ENCODE measurements at regions not wholly inside any gene's neighbourhood (a gene's known extent, or its start where the extent isn't known, plus 50 kb on each side); places are given as distances from the start of the nearest gene placed in this dataset.

DNA sequence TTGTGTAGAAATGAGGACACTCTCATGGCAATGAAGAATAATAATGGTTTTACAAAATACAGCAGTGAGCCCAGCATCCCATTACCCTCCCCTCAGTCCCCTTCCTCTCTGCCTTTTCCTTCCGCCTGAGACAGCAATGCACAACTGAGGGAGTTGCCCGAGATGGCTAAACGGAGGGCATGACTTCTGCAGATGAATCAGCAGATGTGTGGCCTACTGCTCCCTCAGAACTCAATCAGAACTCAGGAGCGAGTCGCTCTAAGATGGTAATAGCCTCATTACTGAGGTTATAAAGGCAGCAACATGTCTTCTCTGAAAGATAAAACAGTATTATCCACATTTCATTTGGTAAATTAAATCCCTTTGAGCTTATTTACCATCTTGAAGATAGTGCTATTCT, 326.6 kb downstream of the ENC1 start:
- DNase-seq (ENCODE audit: low spot score): no peak
- Mint-ChIP-seq H3K27me3 (ENCODE audit: unreplicated experiment) (peaks cover under 1% of the 10 kb centered on the region), H3K4me1 (ENCODE audit: unreplicated experiment) (peaks cover 30% of the 10 kb centered on the region), H3K27ac (ENCODE audit: unreplicated experiment) (no peak overlapping the region), H3K4me3 (ENCODE audit: unreplicated experiment) (no peak overlapping the region), H3K9me3 (ENCODE audit: unreplicated experiment) (no peaks in the 10 kb centered on the region), H3K36me3 (ENCODE audit: low read depth, unreplicated experiment) (no peaks in the 10 kb centered on the region)
- TF ChIP-seq, protein P1, sequence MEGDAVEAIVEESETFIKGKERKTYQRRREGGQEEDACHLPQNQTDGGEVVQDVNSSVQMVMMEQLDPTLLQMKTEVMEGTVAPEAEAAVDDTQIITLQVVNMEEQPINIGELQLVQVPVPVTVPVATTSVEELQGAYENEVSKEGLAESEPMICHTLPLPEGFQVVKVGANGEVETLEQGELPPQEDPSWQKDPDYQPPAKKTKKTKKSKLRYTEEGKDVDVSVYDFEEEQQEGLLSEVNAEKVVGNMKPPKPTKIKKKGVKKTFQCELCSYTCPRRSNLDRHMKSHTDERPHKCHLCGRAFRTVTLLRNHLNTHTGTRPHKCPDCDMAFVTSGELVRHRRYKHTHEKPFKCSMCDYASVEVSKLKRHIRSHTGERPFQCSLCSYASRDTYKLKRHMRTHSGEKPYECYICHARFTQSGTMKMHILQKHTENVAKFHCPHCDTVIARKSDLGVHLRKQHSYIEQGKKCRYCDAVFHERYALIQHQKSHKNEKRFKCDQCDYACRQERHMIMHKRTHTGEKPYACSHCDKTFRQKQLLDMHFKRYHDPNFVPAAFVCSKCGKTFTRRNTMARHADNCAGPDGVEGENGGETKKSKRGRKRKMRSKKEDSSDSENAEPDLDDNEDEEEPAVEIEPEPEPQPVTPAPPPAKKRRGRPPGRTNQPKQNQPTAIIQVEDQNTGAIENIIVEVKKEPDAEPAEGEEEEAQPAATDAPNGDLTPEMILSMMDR (IDR thresholded peaks at IDR 0.05; ENCODE audit: unreplicated experiment): no peak

DNA sequence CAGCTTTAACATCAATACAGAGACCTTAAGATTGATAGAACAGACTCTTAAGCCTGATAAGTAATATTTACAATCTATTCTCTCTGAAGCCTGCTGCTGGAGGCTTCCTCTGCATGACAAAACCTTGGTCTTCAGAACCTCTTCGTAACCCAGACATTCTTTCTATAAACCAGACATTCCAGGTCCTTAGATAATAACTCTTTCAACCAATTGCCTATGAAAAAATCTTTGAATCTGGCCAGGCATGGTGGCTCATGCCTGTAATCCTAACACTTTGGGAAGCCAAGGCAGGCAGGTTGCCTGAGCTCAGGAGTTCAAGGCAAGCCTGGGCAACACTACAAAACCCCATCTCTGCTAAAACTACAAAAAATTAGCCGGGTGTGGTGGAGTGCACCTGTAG, 327.8 kb downstream of the ENC1 start:
- TF ChIP-seq, protein P1 (IDR thresholded peaks at IDR 0.05; ENCODE audit: unreplicated experiment): no peak
- Mint-ChIP-seq H3K27me3 (ENCODE audit: unreplicated experiment) (no peaks in the 10 kb centered on the region), H3K4me3 (ENCODE audit: unreplicated experiment) (no peak overlapping the region)

DNA sequence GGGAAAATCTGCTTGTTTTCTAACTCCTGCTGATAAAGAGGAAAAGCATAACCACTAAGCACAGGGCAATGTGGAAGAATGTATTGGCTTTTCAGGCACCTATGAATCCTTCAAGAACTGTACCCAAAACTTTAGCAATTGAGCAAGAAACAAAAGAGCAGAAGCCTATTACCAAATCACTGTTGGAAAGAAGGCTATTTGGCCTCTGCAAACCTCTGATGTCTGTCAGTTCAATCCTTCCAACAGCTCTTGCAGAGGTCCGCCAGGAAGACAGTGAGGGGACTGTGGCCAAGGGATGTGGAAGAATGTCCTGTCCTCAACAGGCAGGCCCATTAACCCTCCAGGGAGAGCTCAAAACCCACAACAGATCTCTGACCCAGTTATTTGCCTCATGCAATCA, 328.6 kb downstream of the ENC1 start:
- H3K9me3 Mint-ChIP-seq (ENCODE audit: unreplicated experiment): no peaks in the 10 kb centered on the region
- H3K4me3 Mint-ChIP-seq (ENCODE audit: unreplicated experiment): no peak overlapping the region
- TF ChIP-seq, protein P1 (IDR thresholded peaks at IDR 0.05; ENCODE audit: unreplicated experiment): no peak
- peaks cover 30% of the 10 kb centered on the region for H3K4me1 Mint-ChIP-seq (ENCODE audit: unreplicated experiment)
- H3K27ac Mint-ChIP-seq (ENCODE audit: unreplicated experiment): no peak overlapping the region
- no peak for DNase-seq (ENCODE audit: low spot score)
- H3K27me3 Mint-ChIP-seq (ENCODE audit: unreplicated experiment): no peaks in the 10 kb centered on the region
- H3K36me3 Mint-ChIP-seq (ENCODE audit: low read depth, unreplicated experiment): no peaks in the 10 kb centered on the region

More for the DNA sequence above, 327.8 kb downstream of the ENC1 start:
- Mint-ChIP-seq H3K27ac (ENCODE audit: unreplicated experiment) (no peak overlapping the region), H3K9me3 (ENCODE audit: unreplicated experiment) (no peaks in the 10 kb centered on the region), H3K4me1 (ENCODE audit: unreplicated experiment) (peaks cover 30% of the 10 kb centered on the region), H3K36me3 (ENCODE audit: low read depth, unreplicated experiment) (no peaks in the 10 kb centered on the region)
- DNase-seq (ENCODE audit: low spot score): no peak

DNA sequence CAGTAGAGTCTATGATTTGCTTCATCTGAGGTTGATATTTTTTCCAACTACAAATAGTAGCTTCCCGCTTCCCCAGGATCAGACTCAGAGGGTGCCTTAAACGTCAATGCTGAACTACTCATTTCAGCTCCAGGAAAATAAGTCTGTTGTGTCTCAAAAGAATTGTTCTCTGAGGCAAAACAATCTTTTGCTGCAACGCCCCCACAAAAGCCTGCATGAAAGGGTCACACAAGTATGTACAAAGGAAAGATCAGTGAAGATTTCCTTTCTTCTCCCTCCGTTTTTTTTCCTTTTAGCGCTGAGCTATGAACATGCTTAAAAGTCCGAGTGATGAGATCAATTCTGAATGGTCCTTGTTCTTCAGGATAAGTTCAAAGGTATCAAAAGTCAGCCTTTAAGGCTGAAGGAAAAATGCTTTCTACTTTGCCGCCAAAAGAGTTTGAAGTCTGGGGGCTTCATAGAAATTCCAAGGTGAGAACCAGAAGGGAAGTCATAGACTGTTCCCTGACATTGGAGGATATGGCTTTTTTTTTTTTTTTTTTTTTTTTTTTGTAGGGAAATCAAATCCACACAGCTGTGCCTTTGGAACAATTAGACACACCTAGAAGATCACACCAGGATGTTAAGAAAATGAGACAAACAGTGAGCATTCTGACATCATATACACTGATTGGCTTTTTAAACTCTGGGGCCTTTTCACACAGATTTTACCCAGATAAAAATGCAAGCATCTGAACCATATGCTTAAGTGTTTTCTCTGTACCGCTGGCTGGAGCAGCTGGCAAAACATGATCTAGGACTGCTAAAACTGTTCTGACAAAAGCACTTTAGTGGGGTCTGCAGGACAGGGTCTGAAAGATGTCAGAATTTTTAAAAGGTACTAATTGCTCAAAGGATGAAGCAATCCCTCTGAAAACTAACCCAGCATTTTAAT, 329.3 kb downstream of the ENC1 start:
- no peaks in the 10 kb centered on the region for H3K9me3 Mint-ChIP-seq (ENCODE audit: unreplicated experiment)
- no peaks in the 10 kb centered on the region for H3K36me3 Mint-ChIP-seq (ENCODE audit: low read depth, unreplicated experiment)
- TF ChIP-seq, protein P1 (IDR thresholded peaks at IDR 0.05; ENCODE audit: unreplicated experiment): no peak
- H3K27me3 Mint-ChIP-seq (ENCODE audit: unreplicated experiment): no peaks in the 10 kb centered on the region
- no peak overlapping the region for H3K4me3 Mint-ChIP-seq (ENCODE audit: unreplicated experiment)
- H3K4me1 Mint-ChIP-seq (ENCODE audit: unreplicated experiment): peaks cover 30% of the 10 kb centered on the region
- DNase-seq (ENCODE audit: low spot score): no peak
- no peak overlapping the region for H3K27ac Mint-ChIP-seq (ENCODE audit: unreplicated experiment)

DNA sequence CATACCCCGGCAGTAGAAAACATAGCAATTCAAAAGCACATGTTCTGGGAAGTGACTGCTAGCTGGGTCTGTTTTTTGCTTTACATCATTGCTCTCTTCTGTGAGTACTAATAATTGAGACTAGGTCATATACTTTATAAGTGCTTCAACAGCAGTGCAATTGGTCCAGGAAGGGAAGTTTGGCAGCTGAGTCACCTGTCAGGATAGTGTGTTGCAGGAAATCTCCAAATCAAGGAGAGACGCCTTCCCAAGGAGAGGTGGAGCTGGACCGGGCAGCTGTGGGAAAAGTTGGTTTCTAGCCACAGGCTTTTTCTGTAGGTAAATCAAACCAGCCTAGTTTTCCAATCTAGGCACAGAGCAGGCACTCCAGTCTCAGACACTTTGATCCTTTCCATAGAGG, 330.1 kb downstream of the ENC1 start:
- Mint-ChIP-seq H3K36me3 (ENCODE audit: low read depth, unreplicated experiment) (no peaks in the 10 kb centered on the region), H3K4me3 (ENCODE audit: unreplicated experiment) (no peak overlapping the region), H3K27ac (ENCODE audit: unreplicated experiment) (no peak overlapping the region), H3K9me3 (ENCODE audit: unreplicated experiment) (no peaks in the 10 kb centered on the region), H3K27me3 (ENCODE audit: unreplicated experiment) (no peaks in the 10 kb centered on the region), H3K4me1 (ENCODE audit: unreplicated experiment) (peaks cover 30% of the 10 kb centered on the region)
- no peak for DNase-seq (ENCODE audit: low spot score)
- TF ChIP-seq, protein P1 (IDR thresholded peaks at IDR 0.05; ENCODE audit: unreplicated experiment): no peak

Data from endothelial cell (in vitro differentiated cells).